DND-41 (cell line): ENCODE measurements at regions not wholly inside any gene's neighbourhood (a gene's known extent, or its start where the extent isn't known, plus 50 kb on each side); places are given as distances from the start of the nearest gene placed in this dataset.

Experiments used
- ATAC-seq: fragments of 200-7000 bp; cut with Tn5 transposase; 3 replicates; pipeline ENCODE4 v1.9.1; 2021; ENCODE audit warnings: low read depth; ENCODE audit not compliant: insufficient read depth
- DNase-seq: peaks from one replicate; pipeline ENCODE4 v3.0.0-alpha.2; 2020
- H2AFZ ChIP-seq: 2 replicates; pipeline ENCODE4 v1.6.0; 2012; ENCODE audit warnings: low read depth, low read length
- H3K27ac ChIP-seq: 2 replicates; pipeline ENCODE4 v1.5.1; 2012; ENCODE audit warnings: low read length, inconsistent platforms
- H3K27me3 ChIP-seq: fragments of 200-600 bp; sonication (generic); 2 replicates; pipeline ENCODE4 v1.6.0; 2012; ENCODE audit warnings: low read length, mild to moderate bottlenecking, inconsistent platforms; ENCODE audit not compliant: insufficient read depth, poor library complexity
- H3K36me3 ChIP-seq: 2 replicates; pipeline ENCODE4 v1.5.1; 2012; ENCODE audit warnings: low read length, inconsistent platforms; ENCODE audit not compliant: insufficient read depth
- H3K4me1 ChIP-seq: 2 replicates; pipeline ENCODE4 v1.5.1; 2012; ENCODE audit warnings: mild to moderate bottlenecking, low read length; ENCODE audit not compliant: insufficient read depth
- H3K4me2 ChIP-seq: 2 replicates; pipeline ENCODE4 v1.6.0; 2012; ENCODE audit warnings: mild to moderate bottlenecking, moderate library complexity, low read length, inconsistent platforms; ENCODE audit not compliant: insufficient read depth
- H3K4me3 ChIP-seq, 2 experiments: fragments of 200-600 bp in 1 of 2; shearing (Covaris generic) in 1 of 2; 2 replicates each; pipeline ENCODE4 v1.5.1; 2012 to 2016; ENCODE audit warnings: inconsistent platforms in 2 of 2, low read length in 2 of 2, mild to moderate bottlenecking in 2 of 2, low read depth in 1 of 2, moderate library complexity in 1 of 2
- H3K79me2 ChIP-seq: 2 replicates; pipeline ENCODE4 v1.6.0; 2012; ENCODE audit warnings: low read length, inconsistent platforms; ENCODE audit not compliant: insufficient read depth
- H3K9ac ChIP-seq: 2 replicates; pipeline ENCODE4 v1.6.0; 2012; ENCODE audit warnings: low read depth, mild to moderate bottlenecking, inconsistent platforms, low read length, moderate library complexity
- H3K9me3 ChIP-seq: 2 replicates; pipeline ENCODE4 v1.5.1; 2012; ENCODE audit warnings: low read length, moderate library complexity, mild to moderate bottlenecking, inconsistent platforms; ENCODE audit not compliant: insufficient read depth, severe bottlenecking
- H4K20me1 ChIP-seq: 2 replicates; pipeline ENCODE4 v1.6.0; 2012; ENCODE audit warnings: low read length; ENCODE audit not compliant: insufficient read depth
- CTCF ChIP-seq: IDR thresholded peaks from 2 replicates; pipeline ENCODE4 v1.5.1; 2012; ENCODE audit warnings: borderline replicate concordance, low read length, moderate library complexity, mild to moderate bottlenecking; ENCODE audit not compliant: poor library complexity, severe bottlenecking; ENCODE audit errors: extremely low read depth
- EZH2 ChIP-seq: IDR thresholded peaks from 3 replicates; pipeline ENCODE4 v1.6.1; 2012; ENCODE audit warnings: borderline replicate concordance, low read depth, mild to moderate bottlenecking, moderate library complexity, low read length, inconsistent platforms; ENCODE audit not compliant: severe bottlenecking

- Histone ChIP-seq H3K9me3 (no peaks in the 10 kb centered on the region), H3K4me1 (no peaks in the 10 kb centered on the region), H2AFZ (no peak overlapping the region), H4K20me1 (no peaks in the 10 kb centered on the region), H3K9ac (no peak overlapping the region), H3K36me3 (no peaks in the 10 kb centered on the region), H3K27me3 (no peaks in the 10 kb centered on the region), H3K79me2 (no peaks in the 10 kb centered on the region), H3K27ac (no peak overlapping the region), H3K4me3 (no peak overlapping the region), H3K4me2 (no peak overlapping the region)
- TF ChIP-seq CTCF, result no peak
- TF ChIP-seq EZH2, result no peak
- no peak for ATAC-seq
- DNase-seq, result no peak
Observed at GRCh38 chr13:80096383-80096782, 244.5 kb downstream of the SPRY2 start.

- H4K20me1 ChIP-seq, result no peaks in the 10 kb centered on the region
- no peaks in the 10 kb centered on the region for H3K79me2 ChIP-seq
- no peaks in the 10 kb centered on the region for H3K4me1 ChIP-seq
- TF ChIP-seq EZH2, result no peak
- TF ChIP-seq CTCF, result no peak
- H3K9ac ChIP-seq, result no peak overlapping the region
- H3K9me3 ChIP-seq, result no peaks in the 10 kb centered on the region
- H3K4me3 ChIP-seq, result no peak overlapping the region
- no peak overlapping the region for H3K4me2 ChIP-seq
- H2AFZ ChIP-seq, result no peak overlapping the region
- H3K36me3 ChIP-seq, result no peaks in the 10 kb centered on the region
- DNase-seq (no peak), ATAC-seq (no peak)
- no peak overlapping the region for H3K27ac ChIP-seq
- H3K27me3 ChIP-seq, result no peaks in the 10 kb centered on the region
Observed at GRCh38 chr13:80094526-80094925, 246.4 kb downstream of the SPRY2 start.

- Histone ChIP-seq H3K9ac (no peak overlapping the region), H3K27me3 (no peaks in the 10 kb centered on the region), H2AFZ (no peak overlapping the region), H3K4me1 (no peaks in the 10 kb centered on the region), H3K4me3 (no peak overlapping the region), H3K27ac (no peak overlapping the region), H3K9me3 (no peaks in the 10 kb centered on the region), H3K4me2 (no peak overlapping the region), H3K36me3 (no peaks in the 10 kb centered on the region), H3K79me2 (no peaks in the 10 kb centered on the region), H4K20me1 (no peaks in the 10 kb centered on the region)
- DNase-seq (no peak), ATAC-seq (no peak)
- TF ChIP-seq EZH2, result no peak
- no peak for TF ChIP-seq CTCF
Observed at GRCh38 chr13:80093888-80094287, 247.0 kb downstream of the SPRY2 start.

GRCh38 chr13:80086304-80086721, 254.6 kb downstream of the SPRY2 start:
- no peak overlapping the region for H3K4me2 ChIP-seq
- H2AFZ ChIP-seq, result no peak overlapping the region
- no peaks in the 10 kb centered on the region for H4K20me1 ChIP-seq
- DNase-seq (no peak), ATAC-seq (no peak)
- H3K36me3 ChIP-seq, result no peaks in the 10 kb centered on the region
- no peaks in the 10 kb centered on the region for H3K79me2 ChIP-seq
- H3K9ac ChIP-seq, result no peak overlapping the region
- TF ChIP-seq CTCF, result no peak
- no peak for TF ChIP-seq EZH2
- no peaks in the 10 kb centered on the region for H3K27me3 ChIP-seq
- H3K4me1 ChIP-seq, result no peaks in the 10 kb centered on the region
- no peaks in the 10 kb centered on the region for H3K9me3 ChIP-seq
- no peak overlapping the region for H3K4me3 ChIP-seq
- no peak overlapping the region for H3K27ac ChIP-seq
